Esophagus muscularis mucosa (tissue), 4 donors: ENCODE measurements at regions not wholly inside any gene's neighbourhood (a gene's known extent, or its start where the extent isn't known, plus 50 kb on each side); places are given as distances from the start of the nearest gene placed in this dataset.

Source experiments
- DNase-seq: peaks from one replicate; pipeline ENCODE4 v3.0.0-alpha.2; 2017; ENCODE audit errors: extremely low spot score
- H3K27ac ChIP-seq, 4 donors: fragments of 200-600 bp; sonication (generic); replicated peaks in 1 of 4; 1 replicate in 3 of 4; 2 replicates in 1 of 4; pipeline ENCODE4 v1.5.1; 2016 to 2019; ENCODE audit warnings: mild to moderate bottlenecking in 1 of 4
- H3K27me3 ChIP-seq, 4 donors: fragments of 200-600 bp; sonication (generic); one replicate each; pipeline versions ENCODE4 v1.5.1 to v1.6.0; 2016 to 2019
- H3K36me3 ChIP-seq, 4 donors: fragments of 200-600 bp; sonication (generic); one replicate each; pipeline ENCODE4 v1.5.1; 2016 to 2019
- H3K4me1 ChIP-seq, 4 donors: fragments of 200-600 bp; sonication (generic); one replicate each; pipeline ENCODE4 v1.5.1; 2016 to 2019
- H3K4me3 ChIP-seq, 4 donors: fragments of 200-600 bp; sonication (generic); 1 replicate in 2 of 4; 2 replicates in 2 of 4; pipeline ENCODE4 v1.5.1; 2016 to 2019; ENCODE audit warnings: mild to moderate bottlenecking in 4 of 4, moderate library complexity in 1 of 4
- H3K9me3 ChIP-seq, 4 donors: fragments of 200-600 bp; sonication (generic); 1 replicate in 3 of 4; 2 replicates in 1 of 4; pipeline ENCODE4 v1.5.1; 2016 to 2019
- CTCF ChIP-seq, 3 experiments: fragments of 200-600 bp in 2 of 3; fragments of 450-650 bp in 1 of 3; sonication (generic) in 2 of 3; IDR thresholded peaks; one replicate each; pipeline ENCODE4 v1.5.1; 2017 to 2019; ENCODE audit warnings: antibody characterized with exemption in 3 of 3, mild to moderate bottlenecking in 2 of 3, moderate library complexity in 1 of 3
- EP300 ChIP-seq: sonication (generic); formaldehyde crosslinking; IDR thresholded peaks from one replicate; pipeline ENCODE4 v1.6.1; 2017; ENCODE audit warnings: antibody characterized with exemption
- POLR2A ChIP-seq: fragments of 450-650 bp; IDR thresholded peaks from one replicate; pipeline ENCODE4 v1.6.1; 2017; ENCODE audit warnings: antibody characterized with exemption, moderate library complexity, mild to moderate bottlenecking, low read depth
- POLR2AphosphoS5 ChIP-seq, 2 donors: sonication (generic); formaldehyde crosslinking; IDR thresholded peaks; one replicate each; pipeline ENCODE4 v1.6.1; 2017; ENCODE audit warnings: antibody characterized with exemption in 2 of 2
- WGBS: methylation state at CpG from one replicate; pipeline ENCODE4 v1.1.5; 2018; 5-methylcytosine and 5-hydroxymethylcytosine counted together
- intact Hi-C: fragments of 100-400 bp; cut with DNase I; formaldehyde crosslinking; loops from one replicate; pipeline ENCODE4 v1.15.1; 2023

- H3K27me3 ChIP-seq = no peaks in the 10 kb centered on the region
- WGBS = 86% methylated on average over 4 of the region's 4 CpGs
- DNase-seq = peak; percentile 26
- H3K4me1 ChIP-seq = no peaks in the 10 kb centered on the region
- H3K4me3 ChIP-seq = no peak overlapping the region
- intact Hi-C loops = no loop called here
- no peak overlapping the region for H3K27ac ChIP-seq
- H3K9me3 ChIP-seq = peaks cover 0 to 11% (median 9%) of the 10 kb centered on the region in 4 donors
- TF ChIP-seq EP300 (no peak), POLR2AphosphoS5 (IDR thresholded peaks at IDR 0.05) (no peak), POLR2A (no peak), CTCF (IDR thresholded peaks at IDR 0.05) (no peak)
- no peaks in the 10 kb centered on the region for H3K36me3 ChIP-seq
These were observed 112.9 kb upstream of the RGMA start for GRCh38 chr15:93201940-93202339.

- WGBS = 59% methylated on average over 4 of the region's 4 CpGs
- H3K27me3 ChIP-seq = no peaks in the 10 kb centered on the region
- peaks cover 0 to 17% (median 12%) of the 10 kb centered on the region in 4 donors for H3K9me3 ChIP-seq
- no peak for TF ChIP-seq EP300
- TF ChIP-seq POLR2A = no peak
- no peak for TF ChIP-seq POLR2AphosphoS5 (IDR thresholded peaks at IDR 0.05)
- no peak for TF ChIP-seq CTCF (IDR thresholded peaks at IDR 0.05)
- H3K4me1 ChIP-seq = no peaks in the 10 kb centered on the region
- peak; percentile 83 for DNase-seq
- H3K27ac ChIP-seq = no peak overlapping the region
- no peaks in the 10 kb centered on the region for H3K36me3 ChIP-seq
- intact Hi-C loops = no loop called here
- H3K4me3 ChIP-seq = no peak overlapping the region
These were observed 111.8 kb upstream of the RGMA start for GRCh38 chr15:93200837-93201226.

- H3K36me3 ChIP-seq = no peaks in the 10 kb centered on the region
- intact Hi-C loops = no loop called here
- H3K9me3 ChIP-seq = peaks cover 0 to 17% (median 12%) of the 10 kb centered on the region in 4 donors
- H3K27ac ChIP-seq = no peak overlapping the region
- no peaks in the 10 kb centered on the region for H3K27me3 ChIP-seq
- WGBS = 74% methylated on average over 6 of the region's 6 CpGs
- TF ChIP-seq CTCF (IDR thresholded peaks at IDR 0.05) (no peak), POLR2AphosphoS5 (IDR thresholded peaks at IDR 0.05) (no peak), POLR2A (no peak), EP300 (no peak)
- DNase-seq = peak; percentile 78
- H3K4me3 ChIP-seq = no peak overlapping the region
- H3K4me1 ChIP-seq = no peaks in the 10 kb centered on the region
These were observed 111.2 kb upstream of the RGMA start for GRCh38 chr15:93200081-93200836.

GRCh38 chr15:93196135-93196670 lies 107.2 kb upstream of the RGMA start:
- Histone ChIP-seq H3K4me1 (no peaks in the 10 kb centered on the region), H3K9me3 (peaks cover 0 to 17% (median 12%) of the 10 kb centered on the region in 4 donors), H3K36me3 (no peaks in the 10 kb centered on the region), H3K4me3 (no peak overlapping the region), H3K27ac (no peak overlapping the region), H3K27me3 (no peaks in the 10 kb centered on the region)
- DNase-seq = no peak
- 81% methylated on average over 5 of the region's 5 CpGs for WGBS
- intact Hi-C loops = no loop called here
- TF ChIP-seq POLR2A = no peak
- TF ChIP-seq POLR2AphosphoS5 (IDR thresholded peaks at IDR 0.05) = no peak
- TF ChIP-seq CTCF (IDR thresholded peaks at IDR 0.05) = no peak
- no peak for TF ChIP-seq EP300
